HL-60 (cell line): ENCODE measurements at regions not wholly inside any gene's neighbourhood (a gene's known extent, or its start where the extent isn't known, plus 50 kb on each side); places are given as distances from the start of the nearest gene placed in this dataset.
A peak's percentile ranks its signal among the peaks of the same experiment; 100 is the strongest.

Experiments
- DNase-seq, 2 experiments: peaks; one replicate each; pipeline ENCODE4 v3.0.0-alpha.2; 2010 to 2020; ENCODE audit warnings: low read depth in 1 of 2, low spot score in 1 of 2
- H3K27ac ChIP-seq: fragments of 250-450 bp; sonication (Bioruptor Pico); replicated peaks from 2 replicates; pipeline ENCODE4 v1.5.1; 2020; ENCODE audit warnings: mild to moderate bottlenecking, moderate library complexity
- H3K27me3 ChIP-seq: fragments of 250-450 bp; sonication (Bioruptor Pico); 2 replicates; pipeline ENCODE4 v1.5.1; 2021; ENCODE audit warnings: mild to moderate bottlenecking, moderate library complexity; ENCODE audit not compliant: insufficient read depth, poor library complexity, severe bottlenecking
- H3K4me3 ChIP-seq: replicated peaks from 2 replicates; pipeline ENCODE4 v1.5.1; 2011; ENCODE audit warnings: mild to moderate bottlenecking, control low read depth, low read length; ENCODE audit not compliant: insufficient read depth
- CTCF ChIP-seq: IDR thresholded peaks from one replicate; pipeline ENCODE4 v1.5.1; 2011; ENCODE audit warnings: low read length, control low read depth, inconsistent platforms; ENCODE audit not compliant: insufficient read depth
- GABPA ChIP-seq: IDR thresholded peaks from 2 replicates; pipeline ENCODE4 v1.6.1; 2012; ENCODE audit warnings: low read depth
- POLR2AphosphoS5 ChIP-seq: IDR thresholded peaks from 2 replicates; pipeline ENCODE4 v1.6.1; 2012; ENCODE audit warnings: low read depth
- REST ChIP-seq: IDR thresholded peaks from 2 replicates; pipeline ENCODE4 v1.6.1; 2012; ENCODE audit warnings: low read depth; ENCODE audit not compliant: insufficient replicate concordance
- SPI1 ChIP-seq: IDR thresholded peaks from 2 replicates; pipeline ENCODE4 v1.6.1; 2012; ENCODE audit warnings: low read depth, mild to moderate bottlenecking, borderline replicate concordance

- no peak for TF ChIP-seq CTCF
- no peak for TF ChIP-seq SPI1
- TF ChIP-seq REST, result no peak
- TF ChIP-seq POLR2AphosphoS5, result no peak
- TF ChIP-seq GABPA, result no peak
- no peak for DNase-seq
- Histone ChIP-seq H3K4me3 (no peak overlapping the region), H3K27me3 (no peaks in the 10 kb centered on the region), H3K27ac (no peak overlapping the region)
Measured at GRCh38 chr4:129208481-129208880, 112.5 kb downstream of the C4orf33 start.

- no peak overlapping the region for H3K4me3 ChIP-seq
- no peak overlapping the region for H3K27ac ChIP-seq
- H3K27me3 ChIP-seq, result no peaks in the 10 kb centered on the region
- no peak for TF ChIP-seq POLR2AphosphoS5
- TF ChIP-seq GABPA, result no peak
- TF ChIP-seq CTCF, result no peak
- no peak for TF ChIP-seq SPI1
- no peak for DNase-seq
Measured at GRCh38 chr4:129213692-129214091, 117.7 kb downstream of the C4orf33 start.

- DNase-seq, result peak in 1 of 2 experiments; percentile 3
- H3K27ac ChIP-seq, result no peak overlapping the region
- TF ChIP-seq CTCF (peak; percentile 6), POLR2AphosphoS5 (no peak)
- H3K27me3 ChIP-seq, result no peaks in the 10 kb centered on the region
- no peak overlapping the region for H3K4me3 ChIP-seq
Measured at GRCh38 chr4:129218360-129218759, 122.4 kb downstream of the C4orf33 start.

GRCh38 chr4:129218897-129219296 lies 122.9 kb downstream of the C4orf33 start:
- no peak for TF ChIP-seq CTCF
- TF ChIP-seq GABPA, result no peak
- TF ChIP-seq REST, result no peak
- no peak for TF ChIP-seq POLR2AphosphoS5
- no peak for TF ChIP-seq SPI1
- H3K27ac ChIP-seq, result no peak overlapping the region
- H3K27me3 ChIP-seq, result no peaks in the 10 kb centered on the region
- no peak for DNase-seq
- H3K4me3 ChIP-seq, result no peak overlapping the region
